HepG2 (cell line): ENCODE measurements at regions not wholly inside any gene's neighbourhood (a gene's known extent, or its start where the extent isn't known, plus 50 kb on each side); places are given as distances from the start of the nearest gene placed in this dataset.

Source experiments
- ATAC-seq: fragments of 200-7000 bp; cut with Tn5 transposase; 3 replicates; pipeline ENCODE4 v1.9.1; 2020; ENCODE audit warnings: mild to moderate bottlenecking, moderate library complexity
- BruUV-seq: library from RNA; stranded (reverse); fragments of 400-500 nt; replicated peaks from 2 replicates; lab custom pipeline; 2021; lab: Mats Ljungman, UMichigan
- CTCF ChIA-PET: fragments of 300-600 bp; formaldehyde crosslinking; extraction: SDS; loops from one replicate; lab custom pipeline; 2021; ENCODE audit warnings: low total read pairs, inconsistent platforms, low intra/inter-chr PET ratio; lab: Yijun Ruan, JAX
- POLR2A ChIA-PET: fragments of 350-600 bp; sonication (Branson Sonifier 250); formaldehyde crosslinking; loops from one replicate; lab custom pipeline; 2020; ENCODE audit warnings: antibody characterized with exemption, inconsistent platforms; lab: Yijun Ruan, JAX
- DNase-seq: peaks from one replicate; pipeline ENCODE4 v3.0.0-alpha.2; 2015; ENCODE audit warnings: low spot score
- FAIRE-seq: peaks from 3 replicates; lab custom pipeline; 2011; peaks lifted over from hg19 to GRCh38; lab: Jason Lieb, UNC
- H2AFZ ChIP-seq: one replicate; pipeline ENCODE4 v1.6.1; 2011; ENCODE audit warnings: low read length, inconsistent platforms
- H3K27ac ChIP-seq: fragments of 300-600 bp; 3 replicates; pipeline ENCODE4 v1.8.0; 2011; ENCODE audit warnings: mixed run types, mild to moderate bottlenecking, mixed read lengths, low read length, inconsistent platforms; ENCODE audit not compliant: insufficient read depth; ENCODE audit errors: extremely low read length
- H3K27me3 ChIP-seq, 2 experiments: fragments of 200-600 bp in 1 of 2; 2 replicates in 1 of 2; 3 replicates in 1 of 2; pipeline versions ENCODE4 v1.6.0 to v1.8.0; 2011; ENCODE audit warnings: low read length in 2 of 2, mild to moderate bottlenecking in 2 of 2, moderate library complexity in 2 of 2, inconsistent platforms in 1 of 2; ENCODE audit not compliant: insufficient read depth in 2 of 2, control insufficient read depth in 1 of 2
- H3K36me3 ChIP-seq, 2 experiments: fragments of 200-600 bp in 1 of 2; replicated peaks in 1 of 2; 2 replicates in 1 of 2; 3 replicates in 1 of 2; pipeline versions ENCODE4 v1.5.1 to v1.8.0; 2011; ENCODE audit warnings: low read length in 2 of 2, inconsistent platforms in 1 of 2; ENCODE audit not compliant: insufficient read depth in 2 of 2, control insufficient read depth in 1 of 2
- H3K4me1 ChIP-seq: 2 replicates; pipeline ENCODE4 v1.5.1; 2012; ENCODE audit warnings: low read length, inconsistent platforms; ENCODE audit not compliant: insufficient read depth
- H3K4me2 ChIP-seq: 2 replicates; pipeline ENCODE4 v1.6.0; 2011; ENCODE audit warnings: low read depth, low read length, inconsistent platforms
- H3K4me3 ChIP-seq, 3 experiments: fragments of 200-600 bp in 1 of 3; sonication (generic), shearing (Covaris generic) in 1 of 3; replicated peaks in 1 of 3; 2 replicates each; pipeline ENCODE4 v1.5.1; 2011 to 2016; ENCODE audit warnings: low read length in 3 of 3, inconsistent platforms in 2 of 3, low read depth in 2 of 3, mild to moderate bottlenecking in 2 of 3, control low read depth in 1 of 3, mixed read lengths in 1 of 3; ENCODE audit not compliant: insufficient read depth in 1 of 3
- H3K79me2 ChIP-seq: one replicate; pipeline ENCODE4 v1.6.1; 2011; ENCODE audit warnings: low read length, inconsistent platforms; ENCODE audit not compliant: insufficient read depth
- H3K9ac ChIP-seq: 2 replicates; pipeline ENCODE4 v1.6.0; 2011; ENCODE audit warnings: mild to moderate bottlenecking, low read depth, low read length, inconsistent platforms; ENCODE audit not compliant: insufficient read depth
- H3K9me3 ChIP-seq: 2 replicates; pipeline ENCODE4 v1.5.1; 2012; ENCODE audit warnings: mild to moderate bottlenecking, low read length
- H4K20me1 ChIP-seq: 2 replicates; pipeline ENCODE4 v1.6.0; 2011; ENCODE audit warnings: inconsistent platforms, mild to moderate bottlenecking, low read length, moderate library complexity; ENCODE audit not compliant: insufficient read depth
- NFE2L2 ChIP-seq: fragments of 150-350 bp; IDR thresholded peaks from 2 replicates; pipeline ENCODE4 v1.6.1; 2014; ENCODE audit warnings: low read length
- RFX3 ChIP-seq: IDR thresholded peaks from 2 replicates; pipeline ENCODE4 v1.6.1; 2016; ENCODE audit warnings: missing biosample characterization, missing genetic modification reagents
- STAG1 ChIP-seq: sonication (generic); formaldehyde crosslinking; IDR thresholded peaks from 2 replicates; pipeline ENCODE4 v1.4.0; 2020; ENCODE audit warnings: missing genetic modification reagents
- ZNF446 ChIP-seq: sonication (generic); formaldehyde crosslinking; IDR thresholded peaks from 2 replicates; pipeline ENCODE4 v1.5.0; 2020; ENCODE audit warnings: mild to moderate bottlenecking, missing genetic modification reagents
- ZNF775 ChIP-seq: sonication (generic); formaldehyde crosslinking; IDR thresholded peaks from 2 replicates; pipeline ENCODE4 v1.4.0; 2020; ENCODE audit warnings: missing genetic modification reagents, mild to moderate bottlenecking, moderate library complexity, borderline replicate concordance
- WGBS: methylation state at CpG from one replicate; pipeline ENCODE4 v1.1.6; 2017; ENCODE audit warnings: low lambda C conversion rate; 5-methylcytosine and 5-hydroxymethylcytosine counted together
- in situ Hi-C: cut with HindIII; loops from 2 replicates; pipeline ENCODE4 v1.10.0; 2017; ENCODE audit warnings: low pct_unique_long_range_greater_than_20kb; ENCODE audit not compliant: extremely low pct_ligation_motif_present
- intact Hi-C: fragments of 100-400 bp; cut with micrococcal nuclease; formaldehyde crosslinking; loops from one replicate; pipeline ENCODE4 v1.10.0; 2022; ENCODE audit not compliant: unreplicated experiment

GRCh38 chr18:1976484-1976883 is 594.8 kb downstream of the METTL4 start:
- 0% methylated on average over 5 of the region's 6 CpGs for WGBS
- in situ Hi-C loops: no loop called here

GRCh38 chr18:1982056-1982455 is 589.2 kb downstream of the METTL4 start:
- FAIRE-seq: no peak
- TF ChIP-seq RFX3 (CRISPR knock-in tag): no peak
- 3% methylated on average over 2 of the region's 2 CpGs for WGBS

More at GRCh38 chr18:1976484-1976883, 594.8 kb downstream of the METTL4 start:
- no peak for FAIRE-seq
- no peak for TF ChIP-seq ZNF775 (CRISPR knock-in tag)
- no peak for TF ChIP-seq STAG1 (CRISPR knock-in tag)
- TF ChIP-seq NFE2L2: no peak
- TF ChIP-seq ZNF446 (CRISPR knock-in tag): no peak
- no peak overlapping the region for H3K4me2 ChIP-seq
- no peak overlapping the region for H3K4me3 ChIP-seq
- no peak overlapping the region for H3K27ac ChIP-seq
- no peaks in the 10 kb centered on the region for H4K20me1 ChIP-seq
- no peak for ATAC-seq
- ChIA-PET POLR2A (no interaction called here), CTCF (no interaction called here)
- no TSS peak for BruUV-seq
- H2AFZ ChIP-seq: no peak overlapping the region
- no peaks in the 10 kb centered on the region for H3K27me3 ChIP-seq
- no peaks in the 10 kb centered on the region for H3K9me3 ChIP-seq
- no peaks in the 10 kb centered on the region for H3K4me1 ChIP-seq
- H3K36me3 ChIP-seq: no peaks in the 10 kb centered on the region
- no peaks in the 10 kb centered on the region for H3K79me2 ChIP-seq
- no peak overlapping the region for H3K9ac ChIP-seq
- no peak for DNase-seq
- intact Hi-C loops: no loop called here

More at GRCh38 chr18:1982056-1982455, 589.2 kb downstream of the METTL4 start:
- no peaks in the 10 kb centered on the region for H3K27me3 ChIP-seq
- BruUV-seq: no TSS peak
- no peak overlapping the region for H2AFZ ChIP-seq
- intact Hi-C loops (no loop called here), in situ Hi-C loops (no loop called here)
- no peak overlapping the region for H3K4me3 ChIP-seq
- ChIA-PET POLR2A (no interaction called here), CTCF (no interaction called here)
- H3K36me3 ChIP-seq: no peaks in the 10 kb centered on the region
- H3K9me3 ChIP-seq: no peaks in the 10 kb centered on the region
- no peak overlapping the region for H3K4me2 ChIP-seq
- DNase-seq (no peak), ATAC-seq (no peak)
- no peaks in the 10 kb centered on the region for H3K79me2 ChIP-seq
- no peak overlapping the region for H3K9ac ChIP-seq
- H3K4me1 ChIP-seq: no peaks in the 10 kb centered on the region
- H4K20me1 ChIP-seq: no peaks in the 10 kb centered on the region
- no peak overlapping the region for H3K27ac ChIP-seq
